ENCODE measurements at regions not wholly inside any gene's neighbourhood (a gene's known extent, or its start where the extent isn't known, plus 50 kb on each side); places are given as distances from the start of the nearest gene placed in this dataset.

DNA sequence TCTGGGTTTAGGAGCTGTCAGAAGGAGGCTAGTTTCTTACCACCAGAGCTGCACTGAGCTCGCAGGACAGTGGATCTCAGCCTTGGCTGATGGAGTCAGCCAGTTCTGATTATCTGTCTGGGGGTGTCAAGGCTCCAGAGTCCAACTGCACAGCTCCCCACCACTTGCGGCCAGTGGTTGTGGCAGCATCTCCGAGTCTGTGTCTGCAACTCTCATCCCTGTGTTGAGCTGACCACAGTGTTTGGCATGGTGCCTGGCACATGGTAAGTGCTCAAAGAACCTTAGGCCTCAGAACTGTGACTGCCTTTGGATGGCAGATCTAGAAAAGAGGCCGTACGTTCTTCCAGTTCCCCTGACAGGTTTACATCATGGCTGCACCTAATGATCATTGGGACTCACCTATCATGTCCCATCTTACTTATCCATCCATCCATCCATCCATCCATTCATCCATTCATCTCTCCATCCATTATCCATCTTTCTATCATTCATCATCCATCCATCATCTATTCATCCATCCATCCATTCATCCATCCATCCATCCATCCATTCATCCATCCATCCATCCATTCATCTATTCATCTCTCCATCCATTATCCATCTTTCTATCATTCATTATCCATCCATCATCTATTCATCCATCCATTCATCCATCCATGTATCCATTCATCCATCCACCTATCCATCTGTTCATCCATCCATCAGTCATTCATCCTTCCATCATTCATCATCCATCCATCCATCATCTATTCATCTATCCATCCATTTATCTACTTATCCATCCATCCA, 114.5 kb downstream of the CRYAA start:
- TF ChIP-seq, protein P1, sequence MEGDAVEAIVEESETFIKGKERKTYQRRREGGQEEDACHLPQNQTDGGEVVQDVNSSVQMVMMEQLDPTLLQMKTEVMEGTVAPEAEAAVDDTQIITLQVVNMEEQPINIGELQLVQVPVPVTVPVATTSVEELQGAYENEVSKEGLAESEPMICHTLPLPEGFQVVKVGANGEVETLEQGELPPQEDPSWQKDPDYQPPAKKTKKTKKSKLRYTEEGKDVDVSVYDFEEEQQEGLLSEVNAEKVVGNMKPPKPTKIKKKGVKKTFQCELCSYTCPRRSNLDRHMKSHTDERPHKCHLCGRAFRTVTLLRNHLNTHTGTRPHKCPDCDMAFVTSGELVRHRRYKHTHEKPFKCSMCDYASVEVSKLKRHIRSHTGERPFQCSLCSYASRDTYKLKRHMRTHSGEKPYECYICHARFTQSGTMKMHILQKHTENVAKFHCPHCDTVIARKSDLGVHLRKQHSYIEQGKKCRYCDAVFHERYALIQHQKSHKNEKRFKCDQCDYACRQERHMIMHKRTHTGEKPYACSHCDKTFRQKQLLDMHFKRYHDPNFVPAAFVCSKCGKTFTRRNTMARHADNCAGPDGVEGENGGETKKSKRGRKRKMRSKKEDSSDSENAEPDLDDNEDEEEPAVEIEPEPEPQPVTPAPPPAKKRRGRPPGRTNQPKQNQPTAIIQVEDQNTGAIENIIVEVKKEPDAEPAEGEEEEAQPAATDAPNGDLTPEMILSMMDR (IDR thresholded peaks at IDR 0.05; ENCODE audit: low read depth, low read length), result no peak
- no peak overlapping the region for H3K4me3 ChIP-seq (ENCODE audit: low read depth, low read length)

DNA sequence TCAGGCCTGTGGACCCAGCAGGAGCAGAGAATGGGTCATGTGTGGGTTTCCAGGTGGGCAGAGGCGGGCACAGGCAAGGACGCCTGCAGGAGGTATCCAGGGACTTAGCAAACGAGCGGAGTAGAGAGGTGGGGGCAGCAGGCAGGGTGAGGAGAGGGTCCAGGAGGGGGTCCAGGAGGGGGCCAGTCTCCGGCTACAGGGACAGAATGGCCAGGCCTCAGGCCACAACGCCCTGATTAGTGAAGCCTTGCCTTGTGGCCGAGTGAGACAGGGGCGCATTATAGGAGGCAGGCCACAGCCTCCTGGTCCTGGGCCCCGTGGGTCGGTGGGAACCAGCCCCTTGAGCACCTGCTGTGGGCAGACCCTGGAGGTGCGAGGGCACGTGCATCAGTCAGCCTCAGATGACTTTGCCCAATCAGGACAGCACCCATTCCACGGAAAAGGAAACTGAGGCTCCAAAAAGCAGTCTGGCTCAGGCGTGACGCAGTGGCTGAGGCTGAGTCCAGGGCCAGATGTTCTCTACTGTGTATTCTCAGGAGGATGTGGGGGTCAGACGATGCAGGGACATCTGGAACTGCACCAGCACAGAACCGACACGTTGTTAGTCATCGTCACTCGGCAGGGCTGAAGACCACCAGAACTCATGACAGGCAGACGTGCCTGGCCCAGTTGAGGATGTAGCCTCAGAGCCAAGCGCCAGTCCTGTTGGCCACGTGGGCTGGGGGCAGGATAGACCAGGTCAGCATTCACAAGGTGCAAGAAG, 113.7 kb downstream of the CRYAA start:
- TF ChIP-seq, protein P1 (IDR thresholded peaks at IDR 0.05; ENCODE audit: low read depth, low read length), result no peak
- H3K4me3 ChIP-seq (ENCODE audit: low read depth, low read length), result no peak overlapping the region

DNA sequence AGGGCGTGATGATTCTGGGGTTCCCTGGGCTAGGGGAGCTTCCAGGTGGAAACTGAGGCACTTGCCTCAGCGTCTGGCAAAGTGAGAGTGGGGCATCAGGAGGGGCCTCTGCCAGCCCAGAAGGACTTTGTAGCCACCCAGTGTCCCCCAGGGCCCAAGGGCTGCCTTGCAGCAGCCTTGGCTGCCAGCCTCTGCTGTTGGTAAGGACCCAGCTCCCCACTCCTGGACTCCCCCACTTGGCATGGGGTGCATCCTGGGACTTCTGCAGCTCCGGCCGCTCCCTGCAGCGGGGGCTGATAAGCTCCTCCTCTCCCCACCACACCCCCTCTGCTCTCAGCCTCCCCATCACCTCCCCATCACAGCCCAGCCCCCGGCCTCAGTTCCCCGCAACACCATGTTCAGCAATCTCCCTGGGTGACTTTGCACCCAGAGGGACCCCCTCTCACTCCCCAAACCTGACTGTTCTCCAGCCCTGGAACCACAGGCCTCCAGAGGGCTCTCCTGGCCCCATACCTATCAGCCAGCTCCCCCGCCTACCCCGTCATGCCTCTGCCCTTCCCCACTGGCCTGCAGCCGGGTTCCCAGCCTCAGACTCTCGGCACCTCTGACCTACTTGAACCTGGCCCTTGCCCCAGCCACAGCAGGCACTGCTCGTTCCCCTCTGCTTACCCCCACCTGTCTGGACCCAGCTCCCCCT, 113.0 kb downstream of the CRYAA start:
- no peak overlapping the region for H3K4me3 ChIP-seq (ENCODE audit: low read depth, low read length)
- TF ChIP-seq, protein P1 (IDR thresholded peaks at IDR 0.05; ENCODE audit: low read depth, low read length), result no peak

DNA sequence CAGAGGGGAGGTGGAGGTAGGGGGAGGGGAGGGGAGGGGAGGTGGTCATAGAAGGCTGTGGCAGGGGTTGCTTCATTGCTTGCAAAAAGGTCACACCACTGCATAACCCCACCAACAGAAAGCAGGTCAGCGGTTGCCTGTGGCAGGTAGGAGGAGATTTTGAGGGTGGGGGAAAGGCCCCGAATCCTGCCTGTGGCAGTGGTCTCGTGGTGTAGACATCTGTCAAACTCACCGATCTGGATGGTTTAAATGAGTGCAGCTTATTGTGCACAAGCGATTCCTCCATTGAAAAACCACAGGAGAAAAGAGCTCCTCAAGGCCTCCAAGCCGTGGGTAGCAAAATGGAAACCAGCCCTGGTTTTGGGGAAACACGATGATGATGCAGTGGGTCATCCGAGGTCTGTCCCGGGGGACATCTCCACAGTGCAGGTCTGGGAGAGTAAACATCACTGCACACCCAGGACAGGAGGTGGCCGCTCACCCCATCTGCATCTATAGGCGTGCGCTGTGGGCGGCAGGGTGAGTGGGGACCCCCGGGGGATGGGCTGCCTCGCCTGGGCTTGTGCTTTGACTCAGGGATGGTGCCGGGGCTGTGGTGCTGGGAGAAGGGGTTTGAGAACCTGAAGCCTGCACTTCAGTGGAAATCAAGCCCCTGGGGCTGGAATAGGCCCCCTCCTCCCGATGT, 112.3 kb downstream of the CRYAA start:
- TF ChIP-seq, protein P1 (IDR thresholded peaks at IDR 0.05; ENCODE audit: low read depth, low read length), result no peak
- no peak overlapping the region for H3K4me3 ChIP-seq (ENCODE audit: low read depth, low read length)

DNA sequence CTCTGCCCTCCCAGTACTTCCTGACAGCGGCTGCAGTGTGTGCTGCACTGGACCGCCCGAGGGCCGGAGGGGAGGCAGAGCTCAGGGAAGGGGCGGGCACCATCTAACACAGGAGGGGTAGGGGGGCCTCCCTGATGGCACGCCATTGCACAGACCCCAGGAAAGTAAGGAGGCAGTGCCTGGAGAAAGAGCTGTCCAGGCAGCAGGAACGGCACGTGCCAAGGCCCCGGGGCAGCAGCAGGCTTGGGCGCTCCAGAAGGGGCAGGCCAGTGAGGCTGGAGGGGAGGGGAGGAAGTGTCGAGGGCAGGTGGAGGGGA, 110.7 kb downstream of the CRYAA start:
- TF ChIP-seq, protein P1 (IDR thresholded peaks at IDR 0.05; ENCODE audit: low read depth, low read length), result no peak

DNA sequence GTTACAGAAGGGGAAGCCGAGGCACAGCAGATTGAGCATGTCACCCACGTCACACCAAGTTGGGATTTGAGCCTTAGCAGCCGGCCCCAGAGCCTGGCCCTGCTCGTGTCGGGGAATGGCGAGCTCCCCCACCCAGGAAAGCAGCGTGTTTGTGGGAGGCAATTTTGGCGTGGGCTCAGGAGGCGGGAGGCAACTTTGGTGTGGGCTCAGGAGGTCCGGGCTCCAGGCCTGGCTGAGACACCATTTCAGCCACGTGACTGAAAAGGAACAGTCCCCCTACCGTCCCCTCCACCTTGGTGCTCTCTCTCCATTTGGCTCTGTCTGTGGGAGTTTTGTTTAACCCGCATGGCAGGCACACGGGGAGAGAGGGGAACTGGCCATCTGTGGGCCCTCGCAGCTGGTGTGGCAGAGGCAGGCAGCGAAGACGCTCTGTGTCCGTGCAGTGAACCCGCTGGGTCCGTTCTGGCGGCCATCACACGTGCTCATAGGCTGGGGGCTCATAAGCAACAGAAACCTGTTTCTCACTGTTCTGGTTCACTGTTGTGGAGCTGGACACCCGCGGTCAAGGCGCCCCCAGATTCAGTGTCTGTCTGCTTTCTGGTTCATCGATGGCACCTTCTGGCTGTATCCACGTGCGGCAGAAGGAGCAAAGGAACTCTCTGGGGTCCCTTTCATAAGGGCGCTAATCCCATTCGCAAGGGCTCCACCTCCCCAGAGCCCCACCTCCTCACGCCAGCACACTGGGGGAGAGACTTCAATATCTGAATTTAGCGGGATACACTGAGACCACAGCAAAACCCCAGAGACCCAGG, 110.2 kb downstream of the CRYAA start:
- TF ChIP-seq, protein P1 (IDR thresholded peaks at IDR 0.05; ENCODE audit: low read depth, low read length), result no peak
- no peak overlapping the region for H3K4me3 ChIP-seq (ENCODE audit: low read depth, low read length)

More for the DNA sequence above, 110.7 kb downstream of the CRYAA start:
- no peak overlapping the region for H3K4me3 ChIP-seq (ENCODE audit: low read depth, low read length)

Measured in WI38 (cell line).